GM18858 (cell line): ENCODE measurements at regions not wholly inside any gene's neighbourhood (a gene's known extent, or its start where the extent isn't known, plus 50 kb on each side); places are given as distances from the start of the nearest gene placed in this dataset.

Source experiments
- ATAC-seq: cut with Tn5 transposase; IDR thresholded peaks from one replicate; pipeline ENCODE4 v1.9.1; 2021; ENCODE audit not compliant: unreplicated experiment

GRCh38 chr7:67413670-67414069 is 417.0 kb downstream of the TYW1 start:
- ATAC-seq, result no peak

DNA sequence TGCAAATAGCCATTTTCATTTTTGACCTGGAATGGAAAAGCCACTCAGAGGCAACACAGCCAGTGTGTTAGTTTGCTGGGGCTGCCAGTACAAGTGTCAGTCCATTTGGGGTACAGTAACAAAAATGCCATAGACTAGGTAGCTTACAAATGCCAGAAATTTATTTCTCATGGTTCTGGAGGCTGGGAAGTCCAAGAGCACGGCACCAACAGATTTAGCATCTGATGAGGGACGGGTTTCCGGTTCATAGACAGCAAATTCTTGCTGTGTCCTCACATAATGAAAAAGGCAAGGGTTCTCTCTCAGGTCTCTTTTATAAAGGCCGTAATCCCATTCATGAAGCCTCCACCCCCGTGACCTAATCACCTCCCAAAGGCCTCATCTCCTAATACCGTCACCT is 418.2 kb downstream of the TYW1 start:
- no peak for ATAC-seq

DNA sequence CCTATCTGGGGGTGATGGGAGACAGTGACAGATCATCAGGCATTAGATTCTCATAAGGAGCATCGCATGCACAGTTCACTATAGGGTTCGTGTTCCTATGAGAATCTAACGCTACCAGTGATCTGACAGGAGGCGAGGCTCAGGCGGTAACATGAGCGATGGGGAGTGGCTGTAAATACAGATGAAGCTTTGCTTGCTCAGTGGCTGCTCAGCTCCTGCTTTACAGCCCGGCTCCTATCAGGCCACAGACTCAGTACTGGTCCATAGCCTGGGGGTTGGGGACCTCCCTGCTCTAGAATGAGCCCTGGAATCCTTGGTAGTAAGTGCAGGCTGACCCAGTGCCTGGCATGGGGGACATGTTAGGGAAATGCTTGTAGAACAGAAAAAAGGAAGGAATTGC is 426.0 kb downstream of the TYW1 start:
- no peak for ATAC-seq

DNA sequence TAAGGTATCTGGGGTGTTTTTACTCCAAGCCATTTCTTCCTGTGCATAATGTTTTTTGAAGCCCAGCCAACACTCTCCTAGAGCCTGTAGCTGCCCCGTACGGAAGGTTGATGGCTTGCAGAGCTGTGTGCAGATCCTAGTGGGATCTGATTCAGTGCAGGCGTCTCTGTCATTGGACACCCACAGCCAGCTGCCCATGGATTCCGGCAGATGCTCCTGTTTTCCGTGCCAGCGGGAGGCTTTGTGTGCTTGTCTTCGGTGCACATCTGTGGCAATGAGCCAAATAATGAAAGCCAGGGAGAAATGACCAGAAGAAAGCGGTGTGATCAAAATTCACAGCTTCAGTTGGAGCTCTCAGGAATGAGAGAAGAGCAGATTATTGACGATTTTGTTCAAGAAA is 426.4 kb downstream of the TYW1 start:
- no peak for ATAC-seq

DNA sequence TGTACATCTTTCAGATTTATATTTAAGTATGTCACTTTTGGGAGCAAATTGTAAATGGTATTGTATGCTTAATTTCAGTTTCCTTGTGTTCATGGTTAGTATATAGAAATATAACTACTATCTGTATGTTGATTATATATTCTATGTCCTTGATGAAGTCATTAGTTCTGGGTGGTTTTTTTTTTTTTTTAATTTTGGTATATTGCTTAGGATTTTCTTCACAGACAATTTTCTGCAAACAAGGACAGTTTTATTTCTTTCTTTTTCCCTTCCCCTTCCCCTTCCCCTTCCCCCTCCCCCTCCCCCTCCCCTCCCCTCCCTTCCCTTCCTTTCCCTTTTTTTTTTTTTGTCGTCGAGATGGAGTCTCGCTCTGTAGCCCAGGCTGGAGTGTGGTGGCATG is 430.0 kb downstream of the TYW1 start:
- no peak for ATAC-seq

GRCh38 chr7:67429735-67430134 is 433.1 kb downstream of the TYW1 start:
- ATAC-seq, result no peak

DNA sequence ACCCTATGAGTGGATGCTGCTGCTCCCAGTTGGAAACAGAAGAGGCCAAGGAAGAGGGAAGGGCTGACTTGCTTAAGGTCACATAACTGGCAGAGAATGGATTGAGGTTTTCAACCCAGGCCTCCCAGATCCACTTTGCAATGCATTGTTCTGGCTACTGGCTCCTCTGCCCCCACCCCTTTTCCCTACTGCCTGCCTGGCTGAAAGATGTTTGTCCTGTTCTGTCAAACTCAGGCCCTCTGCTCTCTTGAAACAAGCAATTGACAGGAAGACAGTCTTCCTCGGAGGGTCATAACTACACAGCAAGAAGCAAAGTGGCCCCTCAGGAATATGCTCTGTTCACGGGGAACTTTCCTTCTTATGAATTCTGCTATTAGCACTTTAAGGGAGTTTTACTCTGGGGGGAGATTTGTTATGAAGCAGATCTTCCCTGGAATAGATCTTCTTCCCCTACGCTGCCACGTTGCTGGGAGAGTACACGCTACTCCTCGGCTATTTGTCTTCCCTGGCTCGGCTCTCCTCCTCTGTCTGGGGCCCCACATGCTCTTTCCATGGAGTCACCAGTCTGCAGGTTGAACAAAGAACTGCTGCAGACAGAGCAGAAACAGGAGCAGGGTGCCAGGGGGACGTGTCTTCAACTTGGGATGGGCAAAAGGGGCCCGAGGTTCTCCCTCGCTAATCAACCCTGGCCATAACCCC is 436.1 kb downstream of the TYW1 start:
- no peak for ATAC-seq

DNA sequence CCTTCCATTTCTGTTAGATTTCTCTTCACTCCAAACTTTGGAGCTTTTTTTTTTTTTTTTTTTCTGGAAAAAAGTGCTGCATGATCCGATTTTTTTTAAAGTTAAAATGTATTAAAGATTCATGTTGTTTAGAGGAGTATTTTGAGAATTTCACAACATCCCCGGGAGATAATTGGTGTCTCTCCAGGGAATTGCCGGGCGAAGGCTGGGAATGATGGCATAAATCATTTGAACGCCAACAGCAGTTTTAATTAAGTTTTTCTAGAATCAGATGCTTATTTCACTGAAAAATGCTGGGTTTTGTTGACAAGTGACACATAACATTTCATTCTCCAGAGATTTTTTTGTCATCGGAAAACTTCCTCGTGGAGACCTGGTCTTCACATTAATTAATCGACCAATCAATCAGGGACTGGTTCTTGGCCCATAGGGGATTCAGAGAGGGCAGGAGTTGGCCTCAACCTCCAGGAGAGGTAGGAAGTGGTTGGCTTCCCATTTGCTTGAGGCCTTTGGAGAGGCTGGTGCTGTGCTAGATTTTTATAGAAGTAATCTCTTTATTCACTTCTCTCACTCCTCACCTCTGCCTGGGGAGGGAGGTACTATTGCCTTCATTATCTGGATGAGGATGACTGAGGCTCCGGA is 439.4 kb downstream of the TYW1 start:
- no peak for ATAC-seq

DNA sequence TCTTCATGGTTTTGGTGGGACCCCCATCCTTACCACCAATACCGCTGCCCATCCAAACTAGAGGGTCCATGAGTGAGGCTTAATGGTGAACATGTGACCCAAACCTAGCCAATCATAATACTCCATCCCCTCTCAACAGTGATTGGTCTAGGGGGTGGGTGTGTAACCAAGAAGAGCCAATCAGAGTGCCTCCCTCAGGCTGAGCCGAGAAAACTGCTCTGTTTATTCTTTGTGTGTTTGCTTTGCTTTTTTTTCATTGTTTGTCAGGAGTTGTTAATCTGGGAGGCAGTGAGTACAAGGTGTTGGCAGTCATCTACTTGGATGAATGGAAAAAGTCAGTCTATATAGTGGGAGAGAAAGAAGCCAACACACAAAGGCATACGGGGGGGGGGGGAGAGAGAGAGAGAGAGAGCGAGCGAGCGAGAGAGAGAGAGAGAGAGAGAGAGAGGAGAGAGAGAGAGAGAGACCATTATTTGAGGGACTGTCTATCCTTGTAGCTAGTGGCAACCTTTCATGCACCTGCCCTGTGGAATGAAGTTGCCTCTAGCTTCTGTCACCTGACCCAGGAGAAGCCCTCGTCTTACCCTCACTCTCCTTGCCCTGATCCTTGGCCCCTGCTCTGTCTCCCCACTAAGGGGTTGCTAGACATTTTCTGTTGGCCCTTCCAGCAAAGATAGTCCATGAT is 441.7 kb downstream of the TYW1 start:
- no peak for ATAC-seq

DNA sequence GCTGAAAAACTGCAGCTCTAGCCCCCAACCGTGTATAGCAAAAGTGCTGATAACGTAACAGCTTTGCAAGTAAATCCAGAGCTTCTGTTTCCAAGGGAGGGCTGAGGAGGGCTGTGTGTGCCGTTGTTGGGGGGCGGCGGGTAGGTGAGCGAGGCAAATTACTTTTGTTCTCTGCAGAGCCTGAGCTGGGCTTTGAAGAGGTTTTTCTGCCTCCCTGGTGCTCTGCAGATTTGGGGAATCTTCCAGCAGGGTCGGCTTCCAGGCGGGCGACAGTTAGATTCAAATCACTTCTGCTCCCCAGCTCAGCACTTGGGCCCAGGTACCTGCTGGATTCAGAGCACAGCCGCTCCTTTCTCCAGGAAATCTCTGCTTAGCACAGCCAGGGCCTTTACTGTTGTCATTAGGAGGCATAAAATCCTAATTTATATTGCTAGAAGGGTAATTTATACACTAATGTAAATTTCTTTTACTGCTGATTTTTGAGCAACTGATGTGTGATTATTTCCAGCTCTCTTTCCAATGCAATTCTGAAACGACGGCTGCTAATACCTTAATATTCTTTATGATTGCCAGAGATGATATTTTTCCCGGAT is 442.4 kb downstream of the TYW1 start:
- ATAC-seq, result no peak

DNA sequence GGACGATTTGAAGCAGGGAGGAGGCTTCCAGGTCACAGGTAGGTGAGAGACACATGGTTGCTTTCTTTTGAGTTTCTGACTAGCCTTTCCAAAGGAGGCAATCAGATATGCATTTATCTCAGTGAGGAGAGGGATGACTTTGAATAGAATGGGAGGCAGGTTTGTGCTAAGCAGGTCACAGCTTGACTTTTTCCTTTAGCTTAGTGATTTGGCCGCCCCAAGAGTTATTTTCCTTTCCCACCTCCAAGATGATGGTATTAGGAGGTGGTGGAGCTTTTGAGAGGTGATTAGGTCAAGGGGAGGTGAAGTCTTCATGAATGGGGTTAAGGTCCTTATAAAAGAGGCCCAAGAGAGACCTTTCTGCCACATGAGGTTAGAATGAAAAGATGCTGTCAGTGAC is 443.7 kb downstream of the TYW1 start:
- no peak for ATAC-seq

- ATAC-seq, result no peak
Observed at GRCh38 chr7:67445728-67446127, 449.1 kb downstream of the TYW1 start.

- no peak for ATAC-seq
Observed at GRCh38 chr7:67447297-67447696, 450.7 kb downstream of the TYW1 start.

- ATAC-seq, result no peak
Observed at GRCh38 chr7:67448271-67448670, 451.6 kb downstream of the TYW1 start.

DNA sequence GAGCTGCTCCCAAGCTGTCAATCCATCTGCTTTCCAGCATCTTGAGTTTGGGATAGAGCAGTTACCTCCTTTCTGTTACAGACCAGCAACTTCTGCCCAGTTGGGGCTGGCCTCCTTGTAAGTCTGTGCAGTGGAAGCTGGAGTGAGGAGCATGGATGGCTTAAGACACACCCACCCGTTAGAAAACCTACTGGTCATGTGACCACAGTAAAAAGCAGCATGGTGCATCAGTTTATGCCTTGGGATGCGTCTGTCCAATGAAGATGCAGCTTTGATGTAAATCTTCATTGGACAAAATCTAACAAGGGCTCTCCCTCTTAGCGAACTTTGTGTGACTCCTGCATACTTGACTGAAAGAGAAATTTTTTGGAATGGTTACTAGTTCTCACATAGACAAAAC is 453.5 kb downstream of the TYW1 start:
- no peak for ATAC-seq

DNA sequence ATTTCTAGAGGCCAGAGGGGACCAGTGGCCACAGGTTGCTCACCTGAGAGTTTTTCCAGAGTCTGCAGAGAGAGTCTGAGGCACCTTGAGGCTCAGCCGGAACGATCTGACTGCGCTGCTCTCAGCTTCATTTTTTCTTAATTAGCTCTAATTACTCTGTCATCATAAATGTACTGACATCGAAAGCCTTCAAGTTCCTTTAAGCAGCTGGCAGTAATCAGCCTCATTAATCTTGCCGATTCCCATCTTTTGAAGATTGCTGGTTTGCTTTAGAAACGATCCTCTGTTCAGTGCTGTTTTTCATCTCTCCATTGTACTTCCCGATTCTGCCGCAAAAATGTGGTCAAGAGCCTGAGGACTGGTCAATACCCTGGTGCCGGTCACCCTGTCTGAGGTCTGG is 454.7 kb downstream of the TYW1 start:
- ATAC-seq, result no peak

- no peak for ATAC-seq
Observed at GRCh38 chr7:67452516-67453026, 455.9 kb downstream of the TYW1 start.

DNA sequence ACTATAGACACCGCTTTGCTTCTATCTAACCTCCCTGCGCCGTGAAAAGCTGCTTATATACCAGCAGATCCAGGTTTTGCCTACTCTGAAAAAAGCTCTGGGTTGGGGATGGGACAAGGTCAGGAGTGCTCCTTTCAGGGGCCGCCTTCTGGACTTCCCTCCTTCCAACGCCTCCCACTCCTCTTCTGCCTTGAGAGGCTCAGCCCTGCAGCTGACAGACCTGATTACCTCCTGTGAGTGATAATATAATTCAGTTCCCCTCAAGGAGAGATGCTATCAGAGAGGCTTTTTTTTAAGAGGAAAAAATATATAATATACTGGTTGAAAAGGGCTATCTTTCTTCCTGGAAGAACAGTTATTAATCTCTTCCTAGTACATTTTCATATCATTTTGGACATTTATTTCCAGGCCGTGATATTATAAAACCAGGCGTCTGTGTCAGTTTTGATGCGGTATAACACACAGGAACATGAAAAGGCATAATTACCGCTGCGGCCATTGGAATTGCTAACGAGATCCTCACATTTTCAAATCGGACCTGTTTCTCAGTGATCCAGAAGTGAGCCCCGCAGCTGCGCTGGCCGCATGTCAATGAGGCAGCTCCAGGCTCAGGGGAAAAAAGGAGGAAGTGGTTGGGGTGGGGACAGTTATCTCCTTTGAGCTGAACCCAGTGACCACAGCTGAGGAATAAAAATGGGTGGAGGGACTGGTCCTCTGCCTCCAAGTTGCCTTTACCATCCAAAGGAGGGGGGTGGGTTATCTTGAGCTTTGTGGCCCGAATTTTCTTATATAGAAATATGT is 457.1 kb downstream of the TYW1 start:
- ATAC-seq, result no peak

DNA sequence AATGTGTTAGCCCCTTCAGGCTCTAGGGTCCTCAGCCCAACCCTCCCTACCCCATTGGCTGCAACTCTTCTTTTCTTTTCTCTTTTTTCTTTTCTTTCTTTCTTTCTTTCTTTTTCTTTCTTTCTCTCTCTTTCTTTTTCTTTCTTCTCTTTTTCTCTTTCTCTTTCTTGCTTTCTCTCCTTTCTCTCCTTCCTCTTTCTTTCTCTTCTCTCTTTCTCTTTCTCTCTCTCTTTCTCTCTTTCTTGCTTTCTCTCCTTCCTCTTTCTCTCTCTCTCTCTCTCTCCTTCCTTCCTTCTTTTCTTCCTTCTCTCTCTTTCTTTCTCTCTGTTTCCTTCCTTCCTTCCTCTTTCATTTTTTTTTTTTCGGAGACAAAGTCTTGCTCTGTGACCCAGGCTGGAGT is 458.9 kb downstream of the TYW1 start:
- no peak for ATAC-seq

DNA sequence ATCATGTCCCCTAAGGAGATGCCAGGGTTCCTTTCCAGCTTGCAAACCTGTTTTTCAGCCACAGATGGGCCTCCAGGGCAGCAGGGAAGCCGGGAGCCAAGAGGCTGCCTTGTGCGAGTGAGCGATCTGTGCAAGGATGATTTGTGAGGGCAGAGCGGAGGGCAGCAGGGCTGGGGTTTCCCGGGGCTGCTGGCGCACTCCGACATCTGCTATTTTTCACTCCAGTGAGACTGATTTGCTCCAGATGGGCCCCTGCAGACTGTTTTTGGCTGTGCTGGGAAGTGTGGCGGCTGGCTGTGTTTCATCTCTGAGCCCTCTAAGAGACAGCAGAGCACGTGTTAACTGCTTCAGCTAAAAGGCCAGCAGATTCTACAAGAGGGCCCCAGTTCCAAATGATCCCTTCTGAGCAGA is 466.2 kb downstream of the TYW1 start:
- ATAC-seq, result no peak

GRCh38 chr7:67463316-67463715 is 466.7 kb downstream of the TYW1 start:
- ATAC-seq, result no peak
